Erythroblast (primary cell): ENCODE measurements at regions not wholly inside any gene's neighbourhood (a gene's known extent, or its start where the extent isn't known, plus 50 kb on each side); places are given as distances from the start of the nearest gene placed in this dataset.

Experiments used
- GATA1 ChIP-seq: IDR thresholded peaks from 2 replicates; pipeline ENCODE4 v1.6.1; 2011; ENCODE audit warnings: low read depth, mild to moderate bottlenecking, control low read depth, low read length, moderate library complexity
- POLR2A ChIP-seq: IDR thresholded peaks from 2 replicates; pipeline ENCODE4 v1.6.1; 2011; ENCODE audit warnings: mild to moderate bottlenecking, low read length

GRCh38 chr14:73778736-73779135 is 64.6 kb upstream of the PNMA1 start:
- no peak for TF ChIP-seq POLR2A
- no peak for TF ChIP-seq GATA1
